Stimulated activated CD8-positive, alpha-beta memory T cell treated with anti-CD3 and anti-CD28 coated beads, Interleukin-4, amount 100 ng/mL, for 48 hours (primary cell): ENCODE measurements at regions not wholly inside any gene's neighbourhood (a gene's known extent, or its start where the extent isn't known, plus 50 kb on each side); places are given as distances from the start of the nearest gene placed in this dataset.

Experiments
- DNase-seq: peaks from one replicate; pipeline ENCODE4 v3.0.0-alpha.2; 2020

DNA sequence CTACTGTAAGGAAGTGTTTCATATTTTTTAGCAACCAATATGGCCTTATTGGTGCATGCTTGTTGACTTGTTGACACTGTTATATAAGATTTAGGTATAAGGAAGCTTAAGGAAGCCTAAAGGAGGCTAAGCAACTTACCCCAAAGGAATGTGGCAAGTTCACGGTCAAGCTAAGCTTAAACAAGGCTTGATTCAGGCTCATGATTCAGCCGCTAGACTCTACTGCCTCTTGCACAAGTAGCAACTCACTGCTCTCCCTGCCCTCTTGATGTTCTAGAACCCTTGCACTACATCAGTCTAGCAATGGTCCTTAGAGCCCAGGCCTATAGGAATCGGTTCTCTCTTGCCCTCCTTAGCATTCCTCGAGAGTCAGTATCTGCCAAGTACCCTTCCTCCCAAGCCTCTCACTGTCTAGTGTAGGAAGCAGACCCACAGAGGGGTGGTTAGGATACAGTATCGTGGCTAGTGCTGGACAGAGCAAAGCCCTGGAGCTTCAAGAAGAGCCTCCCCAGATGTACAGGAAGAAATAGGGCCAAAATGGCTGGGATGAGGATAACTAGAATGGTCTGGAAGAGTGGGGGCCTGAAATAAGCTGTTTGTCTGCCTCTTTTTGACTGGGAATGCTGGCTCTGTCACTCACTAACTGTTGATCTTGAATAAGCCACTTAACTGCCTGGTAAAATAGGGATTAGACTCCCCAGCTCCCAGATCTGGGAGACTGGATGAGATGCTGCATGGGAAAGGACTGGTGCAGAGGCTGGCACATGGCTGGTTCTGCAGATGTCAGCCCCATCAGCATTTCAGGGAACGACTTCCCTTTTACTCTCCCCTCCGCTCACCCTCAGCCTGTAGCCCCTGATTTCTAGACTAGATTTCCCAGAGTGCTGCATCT lies 122.2 kb downstream of the NAV1 start:
- no peak for DNase-seq

- DNase-seq, result no peak
Observed at GRCh38 chr1:201661823-201662359, 123.0 kb downstream of the NAV1 start.

DNA sequence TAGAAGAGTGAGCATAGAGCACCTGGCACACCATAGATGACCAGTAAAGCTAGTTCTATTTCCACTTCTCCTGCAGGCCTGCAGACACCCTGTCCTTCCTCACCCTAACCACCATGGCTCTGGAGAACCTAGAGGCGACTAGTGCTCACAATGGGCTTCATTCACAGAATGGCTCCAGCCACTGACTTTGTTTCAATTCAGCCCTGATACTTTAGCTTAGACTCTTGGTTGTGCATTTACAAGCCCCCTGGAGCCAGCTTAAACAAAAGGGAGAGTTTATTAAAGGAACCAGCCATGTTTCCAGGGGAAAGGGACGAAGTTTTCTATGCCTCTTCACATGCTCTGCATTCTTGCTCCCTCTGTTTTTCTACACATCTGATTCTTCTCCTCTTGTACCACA lies 123.7 kb downstream of the NAV1 start:
- no peak for DNase-seq

DNA sequence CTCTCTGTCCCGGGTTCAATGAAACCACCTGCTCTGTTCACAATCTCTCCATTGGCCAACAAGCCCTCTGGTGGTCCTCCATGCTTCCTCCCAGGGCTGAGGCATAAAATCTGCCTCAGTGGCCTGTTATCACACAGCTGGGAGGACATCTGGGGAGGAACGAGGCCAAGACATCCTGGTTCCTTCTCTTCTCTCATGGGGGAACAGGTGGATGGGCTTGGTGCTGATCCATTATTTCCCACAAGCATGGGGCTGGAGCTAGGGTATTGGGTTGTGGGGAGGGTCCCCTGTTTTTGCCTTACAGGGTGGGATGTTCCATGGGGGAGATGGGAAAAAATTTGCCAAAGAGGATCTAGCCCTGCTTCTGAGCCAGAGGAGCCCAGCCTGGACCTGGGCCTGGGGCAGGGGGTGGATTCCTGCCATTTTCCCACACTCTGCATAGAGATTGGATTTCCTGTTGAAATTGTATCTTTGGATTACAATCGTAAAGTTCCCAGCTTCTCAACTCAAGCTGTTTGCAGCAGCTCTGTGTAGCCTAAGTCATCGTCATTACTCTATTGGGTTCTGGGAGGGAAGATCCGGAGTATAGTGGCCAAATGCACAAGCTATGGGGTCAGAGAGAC lies 124.7 kb downstream of the NAV1 start:
- no peak for DNase-seq

DNA sequence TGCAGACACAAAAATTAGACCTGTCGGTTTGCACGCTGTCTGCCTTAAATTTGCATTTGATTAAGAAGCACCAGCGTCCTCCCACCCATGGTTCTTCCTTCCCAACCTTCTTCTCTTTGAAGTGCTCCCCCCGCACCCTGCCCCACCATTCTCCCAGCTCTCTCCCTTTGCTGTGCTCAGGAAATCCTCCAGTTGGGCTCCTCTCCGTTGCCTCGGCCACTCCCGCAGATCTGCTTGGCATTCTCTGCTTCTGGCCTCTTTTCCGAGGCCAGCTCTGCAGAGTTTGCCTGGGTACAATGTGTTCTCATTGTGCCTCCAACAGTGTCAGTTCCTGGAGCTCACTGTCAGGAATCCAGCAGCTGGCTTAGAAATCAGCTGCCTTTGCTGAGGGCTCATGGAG lies 126.1 kb downstream of the NAV1 start:
- no peak for DNase-seq

DNA sequence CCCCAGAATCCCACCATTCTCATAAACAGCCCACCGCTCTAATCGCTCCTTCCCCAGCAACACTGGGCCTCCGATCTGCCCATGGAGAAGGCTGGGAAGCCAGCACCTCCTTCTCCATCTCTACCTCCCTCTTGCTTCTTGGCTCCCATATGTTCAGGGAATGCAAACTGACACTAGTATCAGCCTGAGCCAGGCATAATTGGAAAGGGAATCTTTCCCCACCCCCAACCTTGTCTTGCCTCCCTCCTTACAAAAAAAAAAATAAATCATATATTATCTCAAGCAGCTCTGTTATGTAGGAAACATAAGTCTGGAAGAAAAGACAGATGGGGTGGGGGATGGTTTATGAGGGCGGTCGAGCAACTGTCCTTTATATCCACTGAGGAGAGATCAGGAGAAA lies 127.2 kb downstream of the NAV1 start:
- DNase-seq, result no peak

DNA sequence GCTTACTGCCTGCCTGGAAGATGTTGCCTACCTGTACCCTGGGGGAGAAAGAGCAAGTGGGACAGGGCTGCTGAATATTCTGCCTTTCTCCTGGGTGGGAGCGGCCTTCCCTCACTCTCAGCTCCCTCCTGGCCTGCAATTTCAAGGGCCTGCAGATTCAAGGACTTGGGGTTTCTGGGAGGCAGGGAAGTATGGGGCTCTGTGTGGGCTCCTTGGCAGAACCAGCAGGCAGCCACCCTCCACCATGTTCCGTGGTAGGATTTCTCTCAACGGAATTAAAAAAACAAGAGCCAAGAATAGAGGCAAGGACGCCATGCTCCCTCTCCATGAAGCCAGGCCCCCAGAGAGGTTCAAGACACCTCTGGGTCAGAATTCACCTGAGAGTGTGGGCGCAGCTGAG lies 127.7 kb downstream of the NAV1 start:
- no peak for DNase-seq

GRCh38 chr1:201667479-201667878 lies 128.6 kb downstream of the NAV1 start:
- no peak for DNase-seq

DNA sequence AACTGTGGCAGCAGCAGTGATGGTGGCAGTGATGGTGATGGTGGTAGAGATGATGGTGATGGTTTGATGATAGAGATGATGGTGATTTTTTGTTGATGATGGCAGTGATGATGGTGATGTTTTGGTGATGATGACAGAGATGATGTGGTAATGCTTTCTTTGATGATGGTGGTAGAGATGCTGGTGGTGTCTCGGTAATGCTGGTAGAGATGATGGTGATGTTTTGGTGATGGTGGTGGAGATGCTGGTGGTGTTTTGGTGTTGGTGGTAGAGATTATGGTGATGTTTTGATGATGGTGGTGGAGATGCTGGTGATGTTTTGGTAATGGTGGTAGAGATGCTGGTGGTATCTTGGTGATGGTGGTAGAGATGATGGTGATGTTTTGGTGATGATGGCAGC lies 131.6 kb downstream of the NAV1 start:
- DNase-seq, result no peak

DNA sequence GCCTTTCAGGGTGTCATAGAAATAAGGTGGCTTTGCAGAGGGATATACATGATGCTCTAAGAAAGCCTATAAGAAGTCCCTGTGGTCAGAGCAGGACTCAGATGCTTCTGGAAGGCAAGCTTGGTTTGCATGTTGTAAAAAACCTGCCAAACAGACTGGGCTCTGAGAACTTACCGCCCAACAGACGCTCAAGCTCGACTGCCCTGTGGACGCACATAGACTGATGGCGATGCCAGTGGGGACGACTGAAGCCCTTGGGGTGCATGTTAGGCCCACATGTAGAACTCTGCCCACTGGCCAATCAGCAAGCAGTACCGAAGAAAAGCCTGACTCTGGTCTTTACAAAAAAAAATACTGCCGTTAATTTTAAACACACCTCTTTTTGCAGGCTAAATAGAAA lies 133.8 kb downstream of the NAV1 start:
- no peak for DNase-seq

- DNase-seq, result no peak
Observed at GRCh38 chr1:201673093-201673492, 134.2 kb downstream of the NAV1 start.

DNA sequence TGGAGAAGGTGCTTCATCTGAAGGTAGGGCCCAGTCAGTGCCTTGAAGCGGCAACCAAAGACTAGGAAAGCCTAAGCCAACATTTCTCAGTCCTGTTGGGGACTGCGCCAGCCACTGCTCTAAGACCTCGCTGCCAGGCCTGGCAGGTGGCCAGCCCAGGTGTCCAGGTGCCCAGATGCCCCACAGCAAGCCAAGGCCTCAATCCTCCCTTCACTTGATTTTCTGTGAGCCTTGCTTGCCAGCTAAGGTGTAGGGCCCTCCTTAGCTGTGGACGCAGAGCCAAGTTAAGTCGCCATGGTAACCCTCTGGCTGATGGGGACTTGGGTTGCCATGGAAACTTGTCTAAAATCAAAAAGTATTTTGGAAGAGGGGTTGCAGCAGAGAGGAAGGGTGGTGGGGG lies 135.0 kb downstream of the NAV1 start:
- no peak for DNase-seq

DNA sequence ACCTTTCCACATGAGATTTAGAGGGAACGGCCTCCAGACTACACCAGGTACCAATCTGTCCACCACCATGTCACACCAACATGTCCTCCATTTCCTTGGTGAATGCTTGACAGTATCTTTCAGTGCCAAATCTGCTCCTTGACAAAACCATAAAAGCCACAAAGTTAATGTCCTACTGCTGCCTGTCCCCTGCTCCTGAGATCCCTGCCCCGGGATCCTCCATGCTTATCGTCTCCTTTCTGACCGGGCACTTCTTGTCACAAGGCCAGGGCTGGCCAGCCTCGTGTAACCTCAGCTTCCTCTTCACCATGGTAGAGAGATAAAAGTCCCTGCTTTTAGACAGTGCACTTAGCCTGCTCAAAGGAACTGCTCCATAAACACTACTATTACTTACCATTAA lies 136.2 kb downstream of the NAV1 start:
- DNase-seq, result no peak

- no peak for DNase-seq
Observed at GRCh38 chr1:201676197-201676596, 137.3 kb downstream of the NAV1 start.

GRCh38 chr1:201676641-201677040 lies 137.7 kb downstream of the NAV1 start:
- DNase-seq, result no peak

- no peak for DNase-seq
Observed at GRCh38 chr1:201678264-201679101, 139.6 kb downstream of the NAV1 start.

GRCh38 chr1:201681375-201681774 lies 142.4 kb downstream of the NAV1 start:
- no peak for DNase-seq

- no peak for DNase-seq
Observed at GRCh38 chr1:201682964-201683363, 144.0 kb downstream of the NAV1 start.

GRCh38 chr1:201683397-201683796 lies 144.5 kb downstream of the NAV1 start:
- no peak for DNase-seq

DNA sequence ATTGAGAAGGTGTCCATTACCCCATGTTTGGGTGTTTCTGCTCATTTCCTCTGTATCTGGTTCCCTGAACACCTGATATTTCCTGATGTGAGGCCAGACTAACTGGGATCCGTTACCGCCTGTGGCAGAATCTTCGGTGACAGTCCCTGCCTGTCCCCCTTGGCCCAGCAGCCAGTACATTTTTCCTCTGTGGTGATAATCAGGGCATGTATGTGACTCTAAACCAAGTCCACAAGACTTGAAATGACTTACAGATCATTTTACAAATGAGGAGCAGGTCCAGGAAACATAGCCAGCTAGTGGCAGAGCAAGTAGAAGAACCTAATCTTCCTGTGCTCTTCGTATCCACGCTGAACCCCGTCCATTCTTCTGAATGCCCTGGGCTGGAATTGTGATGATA lies 143.5 kb upstream of the IPO9 start:
- no peak for DNase-seq

GRCh38 chr1:201686714-201687455 lies 142.1 kb upstream of the IPO9 start:
- DNase-seq, result no peak

- DNase-seq, result no peak
Observed at GRCh38 chr1:201688514-201688913, 140.4 kb upstream of the IPO9 start.

DNA sequence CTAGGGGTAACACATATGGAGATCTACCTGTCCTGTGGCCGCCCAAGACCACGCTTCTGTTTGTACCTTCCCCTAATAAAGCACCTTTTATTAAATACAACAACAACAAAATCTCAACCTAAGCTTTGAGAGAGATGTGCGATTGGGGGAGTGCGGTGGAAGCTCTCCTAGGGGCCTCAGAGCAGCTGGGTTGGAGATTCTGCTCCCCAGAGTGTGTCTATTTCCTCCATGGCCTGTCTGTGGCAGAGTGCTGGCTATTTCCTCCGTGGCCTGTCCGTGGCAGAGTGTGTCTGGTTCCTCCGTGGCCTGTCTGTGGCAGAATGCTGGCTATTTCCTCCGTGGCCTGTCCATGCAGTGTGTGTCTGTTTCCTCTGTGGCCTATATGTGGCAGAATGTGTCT lies 139.3 kb upstream of the IPO9 start:
- DNase-seq, result no peak
